ENCODE measurements at regions not wholly inside any gene's neighbourhood (a gene's known extent, or its start where the extent isn't known, plus 50 kb on each side); places are given as distances from the start of the nearest gene placed in this dataset.

DNA sequence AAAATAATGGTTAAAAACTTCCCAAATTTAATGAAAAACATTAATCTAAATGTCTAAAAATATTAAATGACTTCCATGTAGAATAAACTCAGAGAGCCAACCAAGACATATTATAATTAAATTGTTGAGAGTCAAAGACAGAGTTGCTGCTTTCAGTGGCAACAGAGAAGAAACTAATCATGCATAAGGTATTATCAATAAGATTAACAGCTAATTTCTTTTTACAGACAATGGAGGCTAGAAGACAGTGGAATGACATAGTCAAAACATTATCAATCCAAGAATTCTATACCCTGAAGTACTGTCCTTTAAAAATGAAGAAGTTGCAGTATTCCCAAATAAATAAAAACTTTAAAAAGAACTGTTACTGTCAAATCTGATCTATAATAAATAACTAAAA is 268.7 kb downstream of the IRX2 start:
- DNase-seq (ENCODE audit: low spot score in 2 of 2) = no peak
- Histone ChIP-seq H3K9me3 (peaks cover 14% of the 10 kb centered on the region), H3K4me1 (no peaks in the 10 kb centered on the region), H3K27me3 (no peaks in the 10 kb centered on the region), H3K4me3 (no peak overlapping the region), H3K27ac (no peak overlapping the region), H3K36me3 (no peaks in the 10 kb centered on the region)
- TF ChIP-seq POLR2AphosphoS5 (IDR thresholded peaks at IDR 0.05) = no peak
- TF ChIP-seq, protein P1, sequence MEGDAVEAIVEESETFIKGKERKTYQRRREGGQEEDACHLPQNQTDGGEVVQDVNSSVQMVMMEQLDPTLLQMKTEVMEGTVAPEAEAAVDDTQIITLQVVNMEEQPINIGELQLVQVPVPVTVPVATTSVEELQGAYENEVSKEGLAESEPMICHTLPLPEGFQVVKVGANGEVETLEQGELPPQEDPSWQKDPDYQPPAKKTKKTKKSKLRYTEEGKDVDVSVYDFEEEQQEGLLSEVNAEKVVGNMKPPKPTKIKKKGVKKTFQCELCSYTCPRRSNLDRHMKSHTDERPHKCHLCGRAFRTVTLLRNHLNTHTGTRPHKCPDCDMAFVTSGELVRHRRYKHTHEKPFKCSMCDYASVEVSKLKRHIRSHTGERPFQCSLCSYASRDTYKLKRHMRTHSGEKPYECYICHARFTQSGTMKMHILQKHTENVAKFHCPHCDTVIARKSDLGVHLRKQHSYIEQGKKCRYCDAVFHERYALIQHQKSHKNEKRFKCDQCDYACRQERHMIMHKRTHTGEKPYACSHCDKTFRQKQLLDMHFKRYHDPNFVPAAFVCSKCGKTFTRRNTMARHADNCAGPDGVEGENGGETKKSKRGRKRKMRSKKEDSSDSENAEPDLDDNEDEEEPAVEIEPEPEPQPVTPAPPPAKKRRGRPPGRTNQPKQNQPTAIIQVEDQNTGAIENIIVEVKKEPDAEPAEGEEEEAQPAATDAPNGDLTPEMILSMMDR (IDR thresholded peaks at IDR 0.05) = no peak
- TF ChIP-seq POLR2A (IDR thresholded peaks at IDR 0.05) = no peak
- no peak for TF ChIP-seq EP300 (IDR thresholded peaks at IDR 0.05)

DNA sequence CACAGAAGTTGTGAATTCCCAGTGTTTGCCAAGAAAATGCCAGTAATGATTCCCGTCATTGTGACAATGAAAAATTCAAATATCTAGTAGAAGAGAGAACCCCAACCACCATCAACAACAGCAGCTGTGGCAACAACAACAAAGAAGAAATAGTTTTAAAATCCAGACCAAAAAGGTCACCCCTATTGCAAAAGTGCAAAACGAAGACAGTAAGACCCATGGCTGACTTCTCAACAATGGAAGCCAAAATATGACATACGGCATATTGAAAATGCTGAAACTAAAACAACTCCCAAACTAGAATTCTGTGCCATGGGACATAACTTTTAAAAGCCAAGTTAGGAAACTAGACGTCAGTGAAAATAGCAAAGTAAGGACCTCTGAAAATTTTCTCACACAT is 270.6 kb downstream of the IRX2 start:
- Histone ChIP-seq H3K9me3 (peaks cover 14% of the 10 kb centered on the region), H3K36me3 (no peaks in the 10 kb centered on the region), H3K27me3 (peaks cover 3% of the 10 kb centered on the region), H3K4me1 (no peaks in the 10 kb centered on the region), H3K27ac (no peak overlapping the region), H3K4me3 (no peak overlapping the region)
- DNase-seq (ENCODE audit: low spot score in 2 of 2) = no peak
- WGBS = 79% methylated on average over 4 of the region's 4 CpGs
- TF ChIP-seq, protein P1 (IDR thresholded peaks at IDR 0.05) = no peak
- TF ChIP-seq POLR2A (IDR thresholded peaks at IDR 0.05) (no peak), POLR2AphosphoS5 (IDR thresholded peaks at IDR 0.05) (no peak), EP300 (IDR thresholded peaks at IDR 0.05) (no peak)

DNA sequence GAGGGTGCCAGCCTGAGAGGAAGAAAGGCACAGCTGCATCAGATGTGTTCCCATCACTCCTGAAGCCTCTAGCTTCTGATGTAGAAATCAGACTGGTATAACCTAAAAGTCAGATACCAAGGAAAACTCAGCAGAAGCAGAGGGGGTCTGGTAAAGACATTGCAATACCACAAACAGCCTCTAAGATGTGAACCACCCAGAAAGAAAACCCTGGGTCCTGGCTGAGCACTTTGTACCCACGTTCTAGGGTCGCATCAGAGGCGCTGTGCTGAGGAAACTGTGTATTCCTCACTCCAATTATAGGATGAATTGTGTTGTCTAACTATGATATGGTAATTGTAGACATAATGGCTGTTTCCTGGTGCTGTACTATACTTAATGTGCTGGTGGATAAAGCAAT is 275.6 kb downstream of the IRX2 start:
- TF ChIP-seq POLR2A (IDR thresholded peaks at IDR 0.05) (no peak), POLR2AphosphoS5 (IDR thresholded peaks at IDR 0.05) (no peak)
- no peak overlapping the region for H3K4me3 ChIP-seq
- 80% methylated on average over 3 of the region's 3 CpGs for WGBS
- no peaks in the 10 kb centered on the region for H3K36me3 ChIP-seq
- H3K4me1 ChIP-seq = peaks cover 4% of the 10 kb centered on the region
- no peak for DNase-seq (ENCODE audit: low spot score in 2 of 2)
- H3K9me3 ChIP-seq = no peaks in the 10 kb centered on the region
- no peak overlapping the region for H3K27ac ChIP-seq
- H3K27me3 ChIP-seq = peaks cover 6% of the 10 kb centered on the region

DNA sequence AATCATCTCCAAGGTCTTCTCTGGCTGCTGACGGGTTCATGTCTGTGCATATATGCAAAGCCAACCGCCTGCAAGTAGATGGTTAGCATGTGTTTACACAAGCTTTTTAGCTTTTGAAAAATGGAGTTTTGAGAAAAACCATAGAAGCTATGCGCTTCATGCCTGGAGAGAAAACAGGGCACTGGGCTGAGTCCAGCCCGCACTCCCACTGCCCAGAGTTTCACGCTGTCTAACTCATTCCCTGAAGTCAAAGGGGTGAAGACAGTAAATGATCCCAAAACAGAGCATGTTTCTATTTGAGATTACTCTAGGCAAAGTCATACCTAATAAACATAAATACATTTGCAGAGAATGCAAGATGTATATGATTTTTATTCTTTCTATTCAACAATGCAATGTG is 278.8 kb downstream of the IRX2 start:
- 53% methylated on average over 5 of the region's 5 CpGs for WGBS
- no peak for TF ChIP-seq POLR2AphosphoS5 (IDR thresholded peaks at IDR 0.05)
- no peak for TF ChIP-seq EP300 (IDR thresholded peaks at IDR 0.05)
- no peak for TF ChIP-seq POLR2A (IDR thresholded peaks at IDR 0.05)
- TF ChIP-seq, protein P1 (IDR thresholded peaks at IDR 0.05) = no peak
- no peaks in the 10 kb centered on the region for H3K36me3 ChIP-seq
- no peaks in the 10 kb centered on the region for H3K9me3 ChIP-seq
- H3K27ac ChIP-seq = no peak overlapping the region
- H3K4me1 ChIP-seq = peaks cover 4% of the 10 kb centered on the region
- DNase-seq (ENCODE audit: low spot score in 2 of 2) = no peak
- H3K27me3 ChIP-seq = peaks cover 6% of the 10 kb centered on the region
- H3K4me3 ChIP-seq = no peak overlapping the region

DNA sequence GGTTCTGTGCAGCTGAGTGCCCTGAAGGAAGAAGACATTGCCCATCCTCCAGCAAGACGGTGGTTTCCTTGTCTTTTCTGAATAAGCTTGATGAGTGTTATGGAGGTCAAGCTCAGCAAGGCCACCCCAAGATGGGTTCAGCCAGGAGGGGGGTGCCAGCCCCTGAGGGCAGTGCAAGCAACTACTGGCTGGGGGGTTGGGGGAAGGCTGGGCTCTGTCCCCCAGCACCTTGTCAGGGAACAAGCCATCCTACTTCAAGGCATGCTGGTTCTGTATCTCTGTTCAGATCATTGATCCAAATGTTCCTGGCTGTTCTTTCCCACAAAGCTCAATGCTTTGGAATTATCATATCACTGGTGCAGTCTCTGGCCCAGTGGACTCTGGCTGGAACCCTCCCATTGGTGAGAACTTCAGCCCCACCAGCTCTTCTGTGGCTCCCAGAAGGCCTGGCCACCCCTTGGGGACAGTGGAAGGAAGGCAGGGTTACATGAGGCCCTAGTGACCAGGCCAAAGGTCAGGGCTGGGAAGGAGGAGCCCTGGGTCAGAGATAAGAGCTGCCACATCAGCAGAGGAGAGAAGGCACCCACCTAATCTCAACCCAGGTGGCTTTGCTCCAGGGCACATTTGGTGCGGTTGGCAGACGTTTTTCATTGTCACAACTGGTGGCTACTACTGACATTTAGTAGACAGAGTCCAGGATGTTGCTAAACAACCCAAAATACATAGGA is 280.2 kb downstream of the IRX2 start:
- Histone ChIP-seq H3K4me3 (no peak overlapping the region), H3K27ac (no peak overlapping the region), H3K36me3 (no peaks in the 10 kb centered on the region), H3K27me3 (peaks cover 4% of the 10 kb centered on the region), H3K9me3 (no peaks in the 10 kb centered on the region), H3K4me1 (peaks cover 4% of the 10 kb centered on the region)
- DNase-seq (ENCODE audit: low spot score in 2 of 2) = no peak
- TF ChIP-seq POLR2AphosphoS5 (IDR thresholded peaks at IDR 0.05) (no peak), POLR2A (IDR thresholded peaks at IDR 0.05) (no peak), EP300 (IDR thresholded peaks at IDR 0.05) (no peak)
- TF ChIP-seq, protein P1 (IDR thresholded peaks at IDR 0.05) = no peak
- WGBS = 61% methylated on average over 3 of the region's 3 CpGs

DNA sequence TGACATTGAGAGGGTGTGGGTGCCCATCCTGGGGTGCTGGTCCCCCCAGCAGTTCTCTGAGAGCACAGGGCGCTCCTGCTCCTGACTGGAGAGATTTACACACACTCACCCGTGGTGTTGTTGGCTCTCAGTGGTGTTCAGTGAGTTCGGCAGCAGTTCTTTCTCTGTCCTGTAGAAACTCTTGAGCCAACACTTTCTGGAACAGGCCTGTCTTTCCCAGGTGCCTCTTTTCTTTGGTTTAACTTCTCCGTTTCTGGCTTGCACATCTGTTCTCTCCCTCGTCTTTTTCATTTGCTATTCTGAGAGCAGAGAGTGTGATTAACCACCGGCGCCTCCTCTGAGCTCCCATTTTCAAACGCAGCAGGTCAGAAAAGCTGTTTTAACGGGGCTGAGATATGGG is 284.5 kb downstream of the IRX2 start:
- Histone ChIP-seq H3K27me3 (peaks cover 4% of the 10 kb centered on the region), H3K36me3 (no peaks in the 10 kb centered on the region), H3K27ac (no peak overlapping the region), H3K4me1 (no peaks in the 10 kb centered on the region), H3K4me3 (no peak overlapping the region), H3K9me3 (no peaks in the 10 kb centered on the region)
- no peak for DNase-seq (ENCODE audit: low spot score in 2 of 2)
- TF ChIP-seq POLR2A (IDR thresholded peaks at IDR 0.05) (no peak), POLR2AphosphoS5 (IDR thresholded peaks at IDR 0.05) (no peak), EP300 (IDR thresholded peaks at IDR 0.05) (no peak)
- TF ChIP-seq, protein P1 (IDR thresholded peaks at IDR 0.05) = no peak
- 67% methylated on average over 9 of the region's 9 CpGs for WGBS

Data from suprapubic skin (tissue), 4 donors.